H54 (cell line): ENCODE measurements at regions not wholly inside any gene's neighbourhood (a gene's known extent, or its start where the extent isn't known, plus 50 kb on each side); places are given as distances from the start of the nearest gene placed in this dataset.

ENCODE experiments used
- DNase-seq: peaks from one replicate; pipeline ENCODE4 v3.0.0; 2011; ENCODE audit warnings: low spot score, mixed read lengths; ENCODE audit not compliant: insufficient read length
- FAIRE-seq: peaks from 3 replicates; lab custom pipeline; 2011; peaks lifted over from hg19 to GRCh38; lab: Jason Lieb, UNC
- POLR2A ChIP-seq: IDR thresholded peaks from 2 replicates; pipeline ENCODE4 v1.6.1; 2011; ENCODE audit warnings: low read depth, mild to moderate bottlenecking, low read length

- TF ChIP-seq POLR2A: no peak
- FAIRE-seq: peak; percentile 75
- DNase-seq: peak; percentile 30
Measured at GRCh38 chr2:219886615-219887014, 259.2 kb downstream of the SLC4A3 start.

GRCh38 chr2:219887870-219888269, 260.4 kb downstream of the SLC4A3 start:
- DNase-seq: no peak
- FAIRE-seq: no peak
- no peak for TF ChIP-seq POLR2A

GRCh38 chr2:219893541-219893940, 266.1 kb downstream of the SLC4A3 start:
- TF ChIP-seq POLR2A: no peak
- DNase-seq (no peak), FAIRE-seq (no peak)

- no peak for DNase-seq
- FAIRE-seq: no peak
- no peak for TF ChIP-seq POLR2A
Measured at GRCh38 chr2:219897456-219897855, 270.0 kb downstream of the SLC4A3 start.

- TF ChIP-seq POLR2A: no peak
- DNase-seq: no peak
- no peak for FAIRE-seq
Measured at GRCh38 chr2:219901155-219901554, 273.7 kb downstream of the SLC4A3 start.

GRCh38 chr2:219902891-219903552, 275.6 kb downstream of the SLC4A3 start:
- DNase-seq (no peak), FAIRE-seq (no peak)
- TF ChIP-seq POLR2A: no peak

- FAIRE-seq (no peak), DNase-seq (no peak)
- no peak for TF ChIP-seq POLR2A
Measured at GRCh38 chr2:219905640-219906039, 278.2 kb downstream of the SLC4A3 start.

GRCh38 chr2:219906114-219907010, 278.9 kb downstream of the SLC4A3 start:
- FAIRE-seq (no peak), DNase-seq (no peak)
- TF ChIP-seq POLR2A: no peak

GRCh38 chr2:219907011-219907365, 279.6 kb downstream of the SLC4A3 start:
- DNase-seq: no peak
- no peak for FAIRE-seq

GRCh38 chr2:219908538-219908937, 281.1 kb downstream of the SLC4A3 start:
- FAIRE-seq: no peak

More at GRCh38 chr2:219907011-219907365, 279.6 kb downstream of the SLC4A3 start:
- TF ChIP-seq POLR2A: no peak

GRCh38 chr2:219911541-219911940, 284.1 kb downstream of the SLC4A3 start:
- DNase-seq: no peak
- FAIRE-seq: no peak
- no peak for TF ChIP-seq POLR2A

More at GRCh38 chr2:219908538-219908937, 281.1 kb downstream of the SLC4A3 start:
- DNase-seq: no peak
- no peak for TF ChIP-seq POLR2A

- no peak for TF ChIP-seq POLR2A
- DNase-seq: peak; percentile 12
- no peak for FAIRE-seq
Measured at GRCh38 chr2:219912491-219912921, 285.1 kb downstream of the SLC4A3 start.

GRCh38 chr2:219914577-219914976, 287.1 kb downstream of the SLC4A3 start:
- no peak for FAIRE-seq
- DNase-seq: no peak
- no peak for TF ChIP-seq POLR2A

- DNase-seq (no peak), FAIRE-seq (no peak)
- TF ChIP-seq POLR2A: no peak
Measured at GRCh38 chr2:219916281-219916680, 288.9 kb downstream of the SLC4A3 start.
